Calu3 (cell line): ENCODE measurements at regions not wholly inside any gene's neighbourhood (a gene's known extent, or its start where the extent isn't known, plus 50 kb on each side); places are given as distances from the start of the nearest gene placed in this dataset.

ENCODE experiments used
- BruUV-seq: library from RNA; stranded (reverse); fragments of 400-500 nt; replicated peaks from 2 replicates; lab custom pipeline; 2021; lab: Mats Ljungman, UMichigan
- CTCF ChIA-PET: fragments of 300-600 bp; sonication (Branson Sonifier 250); formaldehyde crosslinking; loops from one replicate; lab custom pipeline; 2022; ENCODE audit warnings: antibody characterized with exemption; lab: Charles Lee
- DNase-seq: peaks from one replicate; pipeline ENCODE4 v3.0.0; 2022
- H3K27ac Mint-ChIP-seq: one replicate; pipeline ENCODE4 v1.8.0; 2022; ENCODE audit warnings: mixed read lengths; ENCODE audit not compliant: unreplicated experiment
- H3K27me3 Mint-ChIP-seq: one replicate; pipeline ENCODE4 v1.8.0; 2022; ENCODE audit warnings: mixed read lengths; ENCODE audit not compliant: unreplicated experiment
- H3K36me3 Mint-ChIP-seq: one replicate; pipeline ENCODE4 v1.8.0; 2022; ENCODE audit warnings: mild to moderate bottlenecking, moderate library complexity, mixed read lengths; ENCODE audit not compliant: insufficient read depth, unreplicated experiment
- H3K4me1 Mint-ChIP-seq: one replicate; pipeline ENCODE4 v1.8.0; 2022; ENCODE audit warnings: mild to moderate bottlenecking, low read depth, mixed read lengths; ENCODE audit not compliant: unreplicated experiment
- H3K4me3 Mint-ChIP-seq: one replicate; pipeline ENCODE4 v1.8.0; 2022; ENCODE audit warnings: mild to moderate bottlenecking, low read depth, moderate library complexity, mixed read lengths; ENCODE audit not compliant: unreplicated experiment
- H3K9me3 Mint-ChIP-seq: one replicate; pipeline ENCODE4 v1.8.0; 2022; ENCODE audit warnings: low read depth, mixed read lengths; ENCODE audit not compliant: unreplicated experiment
- intact Hi-C: fragments of 100-400 bp; cut with micrococcal nuclease; formaldehyde crosslinking; loops from one replicate; pipeline ENCODE4 v1.10.0; 2022; ENCODE audit not compliant: unreplicated experiment
- TF ChIP-seq, protein P1 (sequence below): fragments of 200-600 bp; IDR thresholded peaks from one replicate; pipeline ENCODE4 v1.8.0; 2022; ENCODE audit warnings: antibody characterized with exemption; ENCODE audit not compliant: unreplicated experiment

DNA sequence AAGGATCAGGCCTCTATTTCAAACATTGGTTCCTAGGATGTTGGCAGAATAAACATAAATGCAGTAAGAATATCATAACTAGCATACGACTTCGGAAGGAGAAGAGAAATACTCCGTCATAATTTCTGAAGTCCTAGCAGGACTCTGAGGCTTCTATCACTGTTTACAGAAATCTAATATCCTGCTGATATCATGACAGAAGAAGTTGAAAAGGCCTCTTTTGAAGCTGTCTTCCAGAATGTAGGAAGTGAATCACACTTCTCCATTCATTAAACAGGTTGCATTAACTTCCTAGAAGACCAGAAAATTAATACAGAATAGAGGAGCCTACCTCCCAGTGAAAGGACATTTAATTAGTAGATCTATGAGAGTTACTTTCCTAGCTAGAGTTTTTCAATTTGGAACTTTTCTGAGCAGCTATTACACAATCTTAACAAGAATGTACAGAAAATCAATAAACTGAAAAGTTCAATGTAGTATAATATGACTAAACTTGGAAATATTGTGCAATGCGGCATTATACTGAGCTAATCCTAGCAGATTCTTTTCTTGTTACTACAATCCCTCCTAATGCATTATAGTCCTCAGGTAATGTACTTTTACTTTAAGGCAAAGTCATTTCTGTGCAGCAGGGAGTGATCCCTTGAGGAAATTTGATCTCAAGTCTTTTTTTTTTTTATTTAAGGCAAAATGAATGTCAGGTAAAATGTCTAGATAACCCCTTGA, 622.6 kb upstream of the CELF2 start:
- TF ChIP-seq, protein P1, sequence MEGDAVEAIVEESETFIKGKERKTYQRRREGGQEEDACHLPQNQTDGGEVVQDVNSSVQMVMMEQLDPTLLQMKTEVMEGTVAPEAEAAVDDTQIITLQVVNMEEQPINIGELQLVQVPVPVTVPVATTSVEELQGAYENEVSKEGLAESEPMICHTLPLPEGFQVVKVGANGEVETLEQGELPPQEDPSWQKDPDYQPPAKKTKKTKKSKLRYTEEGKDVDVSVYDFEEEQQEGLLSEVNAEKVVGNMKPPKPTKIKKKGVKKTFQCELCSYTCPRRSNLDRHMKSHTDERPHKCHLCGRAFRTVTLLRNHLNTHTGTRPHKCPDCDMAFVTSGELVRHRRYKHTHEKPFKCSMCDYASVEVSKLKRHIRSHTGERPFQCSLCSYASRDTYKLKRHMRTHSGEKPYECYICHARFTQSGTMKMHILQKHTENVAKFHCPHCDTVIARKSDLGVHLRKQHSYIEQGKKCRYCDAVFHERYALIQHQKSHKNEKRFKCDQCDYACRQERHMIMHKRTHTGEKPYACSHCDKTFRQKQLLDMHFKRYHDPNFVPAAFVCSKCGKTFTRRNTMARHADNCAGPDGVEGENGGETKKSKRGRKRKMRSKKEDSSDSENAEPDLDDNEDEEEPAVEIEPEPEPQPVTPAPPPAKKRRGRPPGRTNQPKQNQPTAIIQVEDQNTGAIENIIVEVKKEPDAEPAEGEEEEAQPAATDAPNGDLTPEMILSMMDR: no peak
- CTCF ChIA-PET: no interaction called here
- no peak for DNase-seq
- Mint-ChIP-seq H3K9me3 (peaks cover 12% of the 10 kb centered on the region), H3K4me1 (no peaks in the 10 kb centered on the region), H3K27ac (no peak overlapping the region), H3K36me3 (no peaks in the 10 kb centered on the region), H3K27me3 (no peaks in the 10 kb centered on the region), H3K4me3 (no peak overlapping the region)
- intact Hi-C loops: no loop called here
- no TSS peak for BruUV-seq

GRCh38 chr10:10396601-10397000, 621.1 kb upstream of the CELF2 start:
- no peaks in the 10 kb centered on the region for H3K27me3 Mint-ChIP-seq
- no peak overlapping the region for H3K27ac Mint-ChIP-seq
- no peaks in the 10 kb centered on the region for H3K4me1 Mint-ChIP-seq
- DNase-seq: no peak
- peaks cover 9% of the 10 kb centered on the region for H3K9me3 Mint-ChIP-seq
- TF ChIP-seq, protein P1: no peak
- intact Hi-C loops: no loop called here
- H3K36me3 Mint-ChIP-seq: no peaks in the 10 kb centered on the region
- BruUV-seq: no TSS peak
- CTCF ChIA-PET: no interaction called here
- no peak overlapping the region for H3K4me3 Mint-ChIP-seq

GRCh38 chr10:10397906-10398305, 619.8 kb upstream of the CELF2 start:
- Mint-ChIP-seq H3K27me3 (no peaks in the 10 kb centered on the region), H3K36me3 (no peaks in the 10 kb centered on the region), H3K4me1 (no peaks in the 10 kb centered on the region), H3K9me3 (peaks cover 8% of the 10 kb centered on the region), H3K27ac (no peak overlapping the region), H3K4me3 (no peak overlapping the region)
- TF ChIP-seq, protein P1: no peak
- DNase-seq: no peak
- BruUV-seq: no TSS peak
- CTCF ChIA-PET: no interaction called here
- intact Hi-C loops: no loop called here

GRCh38 chr10:10403762-10404161, 613.9 kb upstream of the CELF2 start:
- intact Hi-C loops: no loop called here
- Mint-ChIP-seq H3K9me3 (peaks cover 11% of the 10 kb centered on the region), H3K27ac (no peak overlapping the region), H3K36me3 (no peaks in the 10 kb centered on the region), H3K4me1 (no peaks in the 10 kb centered on the region), H3K27me3 (no peaks in the 10 kb centered on the region), H3K4me3 (no peak overlapping the region)
- no peak for DNase-seq
- TF ChIP-seq, protein P1: no peak
- CTCF ChIA-PET: no interaction called here
- no TSS peak for BruUV-seq
